ENCODE measurements at regions not wholly inside any gene's neighbourhood (a gene's known extent, or its start where the extent isn't known, plus 50 kb on each side); places are given as distances from the start of the nearest gene placed in this dataset.

GRCh38 chr14:56040121-56040520 lies 78.1 kb upstream of the PELI2 start:
- no peaks in the 10 kb centered on the region for H3K4me1 ChIP-seq (ENCODE audit: control insufficient read depth in 2 of 2, insufficient read depth in 2 of 2, low read length in 2 of 2)
- no peaks in the 10 kb centered on the region for H3K27me3 ChIP-seq (ENCODE audit: control insufficient read depth in 2 of 2, insufficient read depth in 2 of 2, low read length in 2 of 2)
- H3K36me3 ChIP-seq (ENCODE audit: control insufficient read depth in 2 of 2, insufficient read depth in 2 of 2, low read length in 2 of 2): no peaks in the 10 kb centered on the region
- no peak overlapping the region for H3K9ac ChIP-seq (ENCODE audit: low read depth in 1 of 2, low read length in 2 of 2)
- no peaks in the 10 kb centered on the region for H3K9me3 ChIP-seq (ENCODE audit: control insufficient read depth in 2 of 2, low read length in 2 of 2)
- H3K27ac ChIP-seq (ENCODE audit: low read depth in 2 of 2, low read length in 2 of 2): no peak overlapping the region
- no peak overlapping the region for H3K4me3 ChIP-seq (ENCODE audit: low read length in 2 of 2)

DNA sequence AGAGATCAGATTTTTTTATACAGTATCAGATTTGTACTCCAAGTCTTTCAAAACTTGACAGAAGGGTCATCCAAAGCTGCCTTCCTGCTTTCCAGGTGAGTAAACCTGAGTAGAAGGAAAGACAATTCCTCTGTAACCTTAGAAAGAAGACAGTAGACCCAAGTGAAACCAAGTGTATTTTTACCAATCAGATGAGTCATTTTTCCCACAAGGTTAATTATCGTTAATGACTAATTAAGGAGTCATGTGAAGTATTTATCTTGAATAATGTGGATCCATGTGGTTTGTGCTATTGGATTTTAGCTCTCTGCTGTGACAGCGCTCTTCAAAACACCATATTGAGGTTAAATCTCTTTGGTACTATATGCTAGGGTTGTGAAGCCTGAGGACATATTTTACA lies 74.0 kb upstream of the PELI2 start:
- Histone ChIP-seq H3K9ac (ENCODE audit: low read depth in 1 of 2, low read length in 2 of 2) (no peak overlapping the region), H3K4me1 (ENCODE audit: control insufficient read depth in 2 of 2, insufficient read depth in 2 of 2, low read length in 2 of 2) (peaks cover 0 to 3% of the 10 kb centered on the region in 2 donors), H3K9me3 (ENCODE audit: control insufficient read depth in 2 of 2, low read length in 2 of 2) (no peaks in the 10 kb centered on the region), H3K27ac (ENCODE audit: low read depth in 2 of 2, low read length in 2 of 2) (no peak overlapping the region), H3K36me3 (ENCODE audit: control insufficient read depth in 2 of 2, insufficient read depth in 2 of 2, low read length in 2 of 2) (no peaks in the 10 kb centered on the region), H3K27me3 (ENCODE audit: control insufficient read depth in 2 of 2, insufficient read depth in 2 of 2, low read length in 2 of 2) (no peaks in the 10 kb centered on the region), H3K4me3 (ENCODE audit: low read length in 2 of 2) (no peak overlapping the region)

GRCh38 chr14:56046546-56046945 lies 71.7 kb upstream of the PELI2 start:
- Histone ChIP-seq H3K4me3 (ENCODE audit: low read length in 2 of 2) (no peak overlapping the region), H3K27me3 (ENCODE audit: control insufficient read depth in 2 of 2, insufficient read depth in 2 of 2, low read length in 2 of 2) (no peaks in the 10 kb centered on the region), H3K9ac (ENCODE audit: low read depth in 1 of 2, low read length in 2 of 2) (no peak overlapping the region), H3K36me3 (ENCODE audit: control insufficient read depth in 2 of 2, insufficient read depth in 2 of 2, low read length in 2 of 2) (no peaks in the 10 kb centered on the region), H3K4me1 (ENCODE audit: control insufficient read depth in 2 of 2, insufficient read depth in 2 of 2, low read length in 2 of 2) (peaks cover 0 to 3% of the 10 kb centered on the region in 2 donors), H3K9me3 (ENCODE audit: control insufficient read depth in 2 of 2, low read length in 2 of 2) (no peaks in the 10 kb centered on the region), H3K27ac (ENCODE audit: low read depth in 2 of 2, low read length in 2 of 2) (no peak overlapping the region)

DNA sequence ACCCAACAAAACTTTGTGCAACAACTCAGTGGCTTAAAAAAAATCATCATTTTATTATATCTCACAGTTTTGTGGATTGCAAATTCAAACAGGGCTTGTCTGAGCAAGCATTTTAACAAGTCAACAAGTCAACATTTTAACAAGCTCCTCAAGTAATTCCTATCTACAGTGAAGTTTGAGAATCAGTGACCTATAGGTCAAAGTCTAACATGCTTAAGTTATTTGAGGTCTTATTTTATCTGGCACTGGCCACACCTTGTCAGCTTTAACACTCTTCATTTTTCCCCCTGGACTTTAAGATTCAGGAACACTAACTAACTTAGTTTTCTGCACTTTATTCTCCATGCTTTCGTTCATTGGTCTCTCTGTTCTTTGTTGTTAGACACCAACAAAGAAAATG lies 71.2 kb upstream of the PELI2 start:
- Histone ChIP-seq H3K4me1 (ENCODE audit: control insufficient read depth in 2 of 2, insufficient read depth in 2 of 2, low read length in 2 of 2) (peaks cover 0 to 3% of the 10 kb centered on the region in 2 donors), H3K9me3 (ENCODE audit: control insufficient read depth in 2 of 2, low read length in 2 of 2) (no peaks in the 10 kb centered on the region), H3K27me3 (ENCODE audit: control insufficient read depth in 2 of 2, insufficient read depth in 2 of 2, low read length in 2 of 2) (no peaks in the 10 kb centered on the region), H3K27ac (ENCODE audit: low read depth in 2 of 2, low read length in 2 of 2) (no peak overlapping the region), H3K36me3 (ENCODE audit: control insufficient read depth in 2 of 2, insufficient read depth in 2 of 2, low read length in 2 of 2) (no peaks in the 10 kb centered on the region), H3K4me3 (ENCODE audit: low read length in 2 of 2) (no peak overlapping the region), H3K9ac (ENCODE audit: low read depth in 1 of 2, low read length in 2 of 2) (no peak overlapping the region)

DNA sequence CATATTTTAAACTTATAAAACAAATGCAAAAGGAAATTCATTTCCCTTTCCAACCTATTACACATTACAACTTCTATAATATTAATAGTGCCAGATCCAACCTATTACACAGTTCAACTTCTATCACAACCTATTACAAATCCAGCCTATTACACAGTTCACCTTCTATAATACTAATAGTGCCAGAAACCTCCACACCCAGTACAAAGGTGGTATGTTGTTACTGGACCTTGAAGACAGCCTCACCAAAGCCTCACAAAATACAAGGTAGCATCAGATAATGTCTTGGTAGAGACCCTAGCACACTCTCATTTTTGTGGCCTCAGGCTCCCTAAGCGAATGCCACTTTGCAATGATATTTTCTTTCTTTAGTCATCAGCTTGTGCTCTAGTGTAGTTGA lies 68.7 kb upstream of the PELI2 start:
- H3K9ac ChIP-seq (ENCODE audit: low read depth in 1 of 2, low read length in 2 of 2): no peak overlapping the region
- H3K4me3 ChIP-seq (ENCODE audit: low read length in 2 of 2): no peak overlapping the region
- no peak overlapping the region for H3K27ac ChIP-seq (ENCODE audit: low read depth in 2 of 2, low read length in 2 of 2)
- no peaks in the 10 kb centered on the region for H3K27me3 ChIP-seq (ENCODE audit: control insufficient read depth in 2 of 2, insufficient read depth in 2 of 2, low read length in 2 of 2)
- no peaks in the 10 kb centered on the region for H3K36me3 ChIP-seq (ENCODE audit: control insufficient read depth in 2 of 2, insufficient read depth in 2 of 2, low read length in 2 of 2)
- peaks cover 0 to 3% of the 10 kb centered on the region in 2 donors for H3K4me1 ChIP-seq (ENCODE audit: control insufficient read depth in 2 of 2, insufficient read depth in 2 of 2, low read length in 2 of 2)
- no peaks in the 10 kb centered on the region for H3K9me3 ChIP-seq (ENCODE audit: control insufficient read depth in 2 of 2, low read length in 2 of 2)

DNA sequence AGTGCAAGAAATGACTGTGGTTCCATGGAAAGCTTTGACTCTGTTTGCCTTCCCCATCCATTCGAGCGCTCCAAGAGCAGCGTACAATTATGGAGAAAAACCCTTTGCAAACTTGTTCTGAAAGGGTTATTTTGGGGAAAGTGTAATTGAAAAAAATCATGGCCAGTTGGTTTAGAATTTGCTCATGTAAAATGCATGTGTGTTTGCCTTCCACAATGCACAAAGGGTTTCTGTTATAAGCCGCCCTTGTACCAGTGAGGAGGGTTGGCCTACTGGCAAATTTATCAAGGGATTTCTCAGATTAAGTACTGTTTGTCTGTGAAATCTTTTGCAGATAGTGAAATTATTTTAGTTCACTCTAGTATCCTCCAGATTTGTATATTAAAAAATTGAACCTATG lies 62.7 kb upstream of the PELI2 start:
- Histone ChIP-seq H3K9me3 (ENCODE audit: control insufficient read depth in 2 of 2, low read length in 2 of 2) (no peaks in the 10 kb centered on the region), H3K27ac (ENCODE audit: low read depth in 2 of 2, low read length in 2 of 2) (no peak overlapping the region), H3K4me3 (ENCODE audit: low read length in 2 of 2) (no peak overlapping the region), H3K9ac (ENCODE audit: low read depth in 1 of 2, low read length in 2 of 2) (no peak overlapping the region), H3K36me3 (ENCODE audit: control insufficient read depth in 2 of 2, insufficient read depth in 2 of 2, low read length in 2 of 2) (no peaks in the 10 kb centered on the region), H3K4me1 (ENCODE audit: control insufficient read depth in 2 of 2, insufficient read depth in 2 of 2, low read length in 2 of 2) (no peaks in the 10 kb centered on the region), H3K27me3 (ENCODE audit: control insufficient read depth in 2 of 2, insufficient read depth in 2 of 2, low read length in 2 of 2) (no peaks in the 10 kb centered on the region)

DNA sequence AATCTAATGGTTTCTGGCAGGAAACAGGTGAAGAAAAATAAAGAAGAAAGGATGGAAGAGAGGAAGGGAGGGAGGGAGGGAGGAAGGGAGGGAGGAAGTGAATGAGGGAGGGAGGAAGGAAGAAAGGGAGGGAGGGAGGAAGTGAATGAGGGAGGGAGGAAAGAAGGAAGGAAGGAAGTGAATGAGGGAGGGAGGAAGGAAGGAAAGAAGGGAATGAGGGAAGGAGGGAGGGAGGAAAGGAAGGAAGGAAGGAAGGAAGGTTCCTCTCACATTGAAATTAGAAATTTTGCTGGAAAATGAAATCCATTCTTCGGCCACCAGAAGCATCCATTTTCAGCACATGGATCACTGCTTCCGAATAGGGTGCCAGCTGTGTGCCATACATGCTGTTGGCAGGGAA lies 62.2 kb upstream of the PELI2 start:
- H3K4me1 ChIP-seq (ENCODE audit: control insufficient read depth in 2 of 2, insufficient read depth in 2 of 2, low read length in 2 of 2): no peaks in the 10 kb centered on the region
- H3K4me3 ChIP-seq (ENCODE audit: low read length in 2 of 2): no peak overlapping the region
- no peak overlapping the region for H3K9ac ChIP-seq (ENCODE audit: low read depth in 1 of 2, low read length in 2 of 2)
- no peaks in the 10 kb centered on the region for H3K9me3 ChIP-seq (ENCODE audit: control insufficient read depth in 2 of 2, low read length in 2 of 2)
- H3K27me3 ChIP-seq (ENCODE audit: control insufficient read depth in 2 of 2, insufficient read depth in 2 of 2, low read length in 2 of 2): no peaks in the 10 kb centered on the region
- H3K36me3 ChIP-seq (ENCODE audit: control insufficient read depth in 2 of 2, insufficient read depth in 2 of 2, low read length in 2 of 2): no peaks in the 10 kb centered on the region
- no peak overlapping the region for H3K27ac ChIP-seq (ENCODE audit: low read depth in 2 of 2, low read length in 2 of 2)

DNA sequence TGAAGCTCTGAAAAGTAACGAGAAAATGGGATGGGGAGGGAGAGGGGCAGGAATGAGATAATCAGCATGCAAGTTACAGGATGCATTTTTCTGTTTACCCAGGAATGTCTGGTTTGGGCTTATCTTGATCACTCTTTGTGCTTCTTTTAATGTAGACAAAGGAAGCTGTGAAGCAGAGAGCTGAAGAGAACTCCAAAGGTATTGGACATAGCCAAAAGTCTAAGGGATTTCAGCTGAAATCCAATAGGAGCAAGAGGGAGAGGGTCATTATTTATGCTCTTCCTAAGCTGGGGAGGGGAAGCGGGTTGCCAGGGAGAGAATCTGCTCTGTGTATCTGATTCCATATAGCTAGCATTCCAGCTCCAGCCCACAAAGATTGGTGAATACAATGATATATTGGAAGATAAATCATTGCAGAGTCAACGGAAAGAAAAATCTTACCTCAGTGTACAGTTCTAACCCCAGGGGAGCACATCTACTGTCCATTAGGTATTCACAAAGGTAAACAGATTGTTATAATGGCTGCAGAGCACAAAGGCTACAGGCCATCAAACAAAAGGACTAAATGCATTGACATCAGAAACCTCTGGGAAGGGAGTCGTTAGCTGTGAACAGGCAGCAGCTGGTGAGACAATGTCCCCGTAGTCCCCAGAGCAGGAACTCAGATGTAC lies 61.0 kb upstream of the PELI2 start:
- H3K9ac ChIP-seq (ENCODE audit: low read depth in 1 of 2, low read length in 2 of 2): no peak overlapping the region
- no peaks in the 10 kb centered on the region for H3K27me3 ChIP-seq (ENCODE audit: control insufficient read depth in 2 of 2, insufficient read depth in 2 of 2, low read length in 2 of 2)
- no peaks in the 10 kb centered on the region for H3K4me1 ChIP-seq (ENCODE audit: control insufficient read depth in 2 of 2, insufficient read depth in 2 of 2, low read length in 2 of 2)
- no peaks in the 10 kb centered on the region for H3K9me3 ChIP-seq (ENCODE audit: control insufficient read depth in 2 of 2, low read length in 2 of 2)
- no peak overlapping the region for H3K4me3 ChIP-seq (ENCODE audit: low read length in 2 of 2)
- no peaks in the 10 kb centered on the region for H3K36me3 ChIP-seq (ENCODE audit: control insufficient read depth in 2 of 2, insufficient read depth in 2 of 2, low read length in 2 of 2)
- H3K27ac ChIP-seq (ENCODE audit: low read depth in 2 of 2, low read length in 2 of 2): no peak overlapping the region

DNA sequence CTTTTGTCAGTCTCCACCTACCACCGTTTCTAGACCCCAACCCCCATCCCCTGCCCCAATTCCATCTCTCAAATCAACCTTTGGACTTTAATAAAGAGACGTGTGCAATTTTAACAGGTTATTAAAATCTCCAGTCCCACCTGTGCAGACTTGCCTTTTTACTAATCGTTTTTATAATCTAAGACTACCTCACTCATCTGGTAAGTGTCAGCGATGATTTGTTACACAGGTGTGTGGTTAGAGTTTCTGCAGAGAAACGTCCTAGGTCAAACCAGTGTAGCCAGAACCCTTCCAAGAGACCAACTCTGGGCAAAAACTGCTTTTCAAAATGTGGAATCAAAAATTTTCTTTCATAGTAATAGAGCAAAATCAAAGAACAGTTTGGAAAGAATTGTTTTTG lies 60.4 kb upstream of the PELI2 start:
- H3K9ac ChIP-seq (ENCODE audit: low read depth in 1 of 2, low read length in 2 of 2): no peak overlapping the region
- H3K27ac ChIP-seq (ENCODE audit: low read depth in 2 of 2, low read length in 2 of 2): no peak overlapping the region
- no peak overlapping the region for H3K4me3 ChIP-seq (ENCODE audit: low read length in 2 of 2)
- H3K9me3 ChIP-seq (ENCODE audit: control insufficient read depth in 2 of 2, low read length in 2 of 2): no peaks in the 10 kb centered on the region
- H3K36me3 ChIP-seq (ENCODE audit: control insufficient read depth in 2 of 2, insufficient read depth in 2 of 2, low read length in 2 of 2): no peaks in the 10 kb centered on the region
- no peaks in the 10 kb centered on the region for H3K4me1 ChIP-seq (ENCODE audit: control insufficient read depth in 2 of 2, insufficient read depth in 2 of 2, low read length in 2 of 2)
- no peaks in the 10 kb centered on the region for H3K27me3 ChIP-seq (ENCODE audit: control insufficient read depth in 2 of 2, insufficient read depth in 2 of 2, low read length in 2 of 2)

DNA sequence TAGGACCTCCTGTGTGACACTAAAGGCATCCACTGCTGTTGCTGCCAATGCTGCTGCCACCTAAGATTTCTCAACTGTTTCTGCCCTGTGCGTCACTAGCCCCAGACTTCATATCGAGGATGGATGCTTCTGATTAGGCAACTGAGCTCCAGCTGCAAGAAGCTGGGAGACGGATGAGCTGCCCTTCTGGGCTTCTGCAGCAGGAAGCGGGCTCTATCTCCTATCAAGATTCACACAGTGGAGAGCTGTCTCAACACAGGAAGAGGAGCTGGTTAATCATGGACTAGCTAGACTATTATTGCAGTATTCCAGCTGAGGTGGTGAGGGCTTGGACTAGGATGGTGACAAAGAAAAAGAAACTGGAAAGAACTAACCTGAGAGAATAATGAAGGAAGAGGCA lies 59.2 kb upstream of the PELI2 start:
- H3K4me3 ChIP-seq (ENCODE audit: low read length in 2 of 2): no peak overlapping the region
- H3K9ac ChIP-seq (ENCODE audit: low read depth in 1 of 2, low read length in 2 of 2): no peak overlapping the region
- no peaks in the 10 kb centered on the region for H3K9me3 ChIP-seq (ENCODE audit: control insufficient read depth in 2 of 2, low read length in 2 of 2)
- H3K27ac ChIP-seq (ENCODE audit: low read depth in 2 of 2, low read length in 2 of 2): no peak overlapping the region
- H3K4me1 ChIP-seq (ENCODE audit: control insufficient read depth in 2 of 2, insufficient read depth in 2 of 2, low read length in 2 of 2): no peaks in the 10 kb centered on the region
- H3K27me3 ChIP-seq (ENCODE audit: control insufficient read depth in 2 of 2, insufficient read depth in 2 of 2, low read length in 2 of 2): no peaks in the 10 kb centered on the region
- no peaks in the 10 kb centered on the region for H3K36me3 ChIP-seq (ENCODE audit: control insufficient read depth in 2 of 2, insufficient read depth in 2 of 2, low read length in 2 of 2)

- Histone ChIP-seq H3K9ac (ENCODE audit: low read depth in 1 of 2, low read length in 2 of 2) (no peak overlapping the region), H3K4me3 (ENCODE audit: low read length in 2 of 2) (no peak overlapping the region), H3K4me1 (ENCODE audit: control insufficient read depth in 2 of 2, insufficient read depth in 2 of 2, low read length in 2 of 2) (no peaks in the 10 kb centered on the region), H3K27me3 (ENCODE audit: control insufficient read depth in 2 of 2, insufficient read depth in 2 of 2, low read length in 2 of 2) (no peaks in the 10 kb centered on the region), H3K27ac (ENCODE audit: low read depth in 2 of 2, low read length in 2 of 2) (no peak overlapping the region), H3K36me3 (ENCODE audit: control insufficient read depth in 2 of 2, insufficient read depth in 2 of 2, low read length in 2 of 2) (no peaks in the 10 kb centered on the region), H3K9me3 (ENCODE audit: control insufficient read depth in 2 of 2, low read length in 2 of 2) (no peaks in the 10 kb centered on the region)
Observed at GRCh38 chr14:56061051-56061450, 57.2 kb upstream of the PELI2 start.
